Erythroblast (primary cell): ENCODE measurements at regions not wholly inside any gene's neighbourhood (a gene's known extent, or its start where the extent isn't known, plus 50 kb on each side); places are given as distances from the start of the nearest gene placed in this dataset.

Source experiments
- GATA1 ChIP-seq: IDR thresholded peaks from 2 replicates; pipeline ENCODE4 v1.6.1; 2011; ENCODE audit warnings: low read depth, mild to moderate bottlenecking, control low read depth, low read length, moderate library complexity
- POLR2A ChIP-seq: IDR thresholded peaks from 2 replicates; pipeline ENCODE4 v1.6.1; 2011; ENCODE audit warnings: mild to moderate bottlenecking, low read length

GRCh38 chr11:24389575-24389974 is 107.3 kb upstream of the LUZP2 start:
- TF ChIP-seq POLR2A (no peak), GATA1 (no peak)
